GM23338 (cell line): ENCODE measurements at regions not wholly inside any gene's neighbourhood (a gene's known extent, or its start where the extent isn't known, plus 50 kb on each side); places are given as distances from the start of the nearest gene placed in this dataset.

Experiments
- ATAC-seq: fragments of 200-7000 bp; cut with Tn5 transposase; 3 replicates; pipeline ENCODE4 v1.9.1; 2020
- DNase-seq: peaks from one replicate; pipeline ENCODE4 v3.0.0-alpha.2; 2015; ENCODE audit warnings: low spot score
- H2AFZ ChIP-seq: fragments of 200-600 bp; sonication (generic); 2 replicates; pipeline ENCODE4 v1.8.0; 2016; ENCODE audit warnings: antibody characterized with exemption, mild to moderate bottlenecking, moderate library complexity
- H3F3A ChIP-seq: fragments of 200-600 bp; sonication (generic); replicated peaks from 2 replicates; pipeline ENCODE4 v1.8.0; 2017; ENCODE audit warnings: antibody characterized with exemption, mixed run types, low read depth
- H3K27ac ChIP-seq: fragments of 200-600 bp; sonication (generic); 2 replicates; pipeline ENCODE4 v1.6.1; 2016; ENCODE audit warnings: low read depth
- H3K27me3 ChIP-seq: fragments of 200-600 bp; sonication (generic); 2 replicates; pipeline ENCODE4 v1.8.0; 2016; ENCODE audit warnings: mild to moderate bottlenecking, mixed run types, moderate library complexity; ENCODE audit not compliant: insufficient read depth
- H3K36me3 ChIP-seq: fragments of 200-600 bp; sonication (generic); 2 replicates; pipeline ENCODE4 v1.8.0; 2016; ENCODE audit warnings: mild to moderate bottlenecking; ENCODE audit not compliant: insufficient read depth
- H3K4me1 ChIP-seq: fragments of 200-600 bp; sonication (generic); 2 replicates; pipeline ENCODE4 v1.8.0; 2016; ENCODE audit warnings: mild to moderate bottlenecking, moderate library complexity; ENCODE audit not compliant: insufficient read depth
- H3K4me2 ChIP-seq: fragments of 200-600 bp; sonication (generic); 2 replicates; pipeline ENCODE4 v1.7.1; 2017; ENCODE audit warnings: mixed run types
- H3K4me3 ChIP-seq: fragments of 200-600 bp; sonication (generic); 2 replicates; pipeline ENCODE4 v1.6.1; 2016; ENCODE audit warnings: mixed run types
- H3K79me2 ChIP-seq: fragments of 200-600 bp; sonication (generic); replicated peaks from 2 replicates; pipeline ENCODE4 v1.8.0; 2017; ENCODE audit warnings: mild to moderate bottlenecking; ENCODE audit not compliant: insufficient read depth
- H3K9me2 ChIP-seq: fragments of 200-600 bp; sonication (generic); 2 replicates; pipeline ENCODE4 v1.8.0; 2017; ENCODE audit not compliant: insufficient read depth
- H4K20me1 ChIP-seq: fragments of 200-600 bp; sonication (generic); replicated peaks from 2 replicates; pipeline ENCODE4 v1.8.0; 2017; ENCODE audit warnings: mild to moderate bottlenecking; ENCODE audit not compliant: insufficient read depth
- H3K27ac Mint-ChIP-seq: 2 replicates; pipeline ENCODE4 v1.8.0; 2020; ENCODE audit warnings: inconsistent platforms, mild to moderate bottlenecking, moderate library complexity, mixed read lengths
- H3K27me3 Mint-ChIP-seq: 3 replicates; pipeline ENCODE4 v1.8.0; 2022; ENCODE audit warnings: low read depth, mild to moderate bottlenecking, moderate library complexity, mixed read lengths, inconsistent platforms; ENCODE audit not compliant: insufficient read depth, poor library complexity
- H3K36me3 Mint-ChIP-seq: 3 replicates; pipeline ENCODE4 v1.8.0; 2021; ENCODE audit warnings: low read depth, mild to moderate bottlenecking, inconsistent platforms, moderate library complexity, mixed read lengths
- H3K4me1 Mint-ChIP-seq: 3 replicates; pipeline ENCODE4 v1.8.0; 2020; ENCODE audit warnings: mild to moderate bottlenecking, inconsistent platforms, mixed read lengths
- H3K4me3 Mint-ChIP-seq: 3 replicates; pipeline ENCODE4 v1.8.0; 2021; ENCODE audit warnings: moderate library complexity, mild to moderate bottlenecking, inconsistent platforms, mixed read lengths
- H3K9me3 Mint-ChIP-seq: 3 replicates; pipeline ENCODE4 v1.8.0; 2020; ENCODE audit warnings: moderate library complexity, mild to moderate bottlenecking, inconsistent platforms, mixed read lengths
- CREB1 ChIP-seq: fragments of 250-450 bp; sonication (Bioruptor Pico); IDR thresholded peaks from 2 replicates; pipeline ENCODE4 v1.5.0; 2020; ENCODE audit warnings: low read depth, mild to moderate bottlenecking, moderate library complexity
- CTCF ChIP-seq, 2 experiments: fragments of 200-600 bp in 1 of 2; sonication (generic) in 1 of 2; conservative IDR thresholded peaks; 2 replicates each; pipeline versions ENCODE4 v1.5.1 to v1.6.1; 2016 to 2017; ENCODE audit warnings: antibody characterized with exemption in 2 of 2, low read depth in 2 of 2, mild to moderate bottlenecking in 2 of 2, moderate library complexity in 1 of 2
- EZH2 ChIP-seq: fragments of 200-600 bp; sonication (generic); IDR thresholded peaks from one replicate; pipeline ENCODE4 v1.8.0; 2017; ENCODE audit warnings: antibody characterized with exemption, mild to moderate bottlenecking, low read depth; ENCODE audit not compliant: unreplicated experiment
- EZH2phosphoT487 ChIP-seq: fragments of 200-600 bp; sonication (generic); IDR thresholded peaks from one replicate; pipeline ENCODE4 v1.8.1; 2018; ENCODE audit warnings: antibody characterized with exemption; ENCODE audit not compliant: unreplicated experiment
- JUNB ChIP-seq: IDR thresholded peaks from one replicate; pipeline ENCODE4 v1.6.1; 2016; ENCODE audit warnings: antibody characterized with exemption; ENCODE audit not compliant: unreplicated experiment
- NANOG ChIP-seq: IDR thresholded peaks from 2 replicates; pipeline ENCODE4 v1.6.1; 2016; ENCODE audit warnings: antibody characterized with exemption, borderline replicate concordance
- POLR2AphosphoS5 ChIP-seq: IDR thresholded peaks from 2 replicates; pipeline ENCODE4 v1.6.1; 2016; ENCODE audit warnings: antibody characterized with exemption, low read depth
- REST ChIP-seq: IDR thresholded peaks from one replicate; pipeline ENCODE4 v1.6.1; 2018; ENCODE audit warnings: antibody characterized with exemption; ENCODE audit not compliant: unreplicated experiment
- STAT1 ChIP-seq: IDR thresholded peaks from one replicate; pipeline ENCODE4 v1.6.1; 2016; ENCODE audit warnings: antibody characterized with exemption; ENCODE audit not compliant: unreplicated experiment
- ZNF114 ChIP-seq: fragments of 250-450 bp; sonication (Bioruptor Pico); IDR thresholded peaks from 2 replicates; pipeline ENCODE4 v1.5.0; 2020; ENCODE audit warnings: mild to moderate bottlenecking, moderate library complexity
- ZNF331 ChIP-seq: fragments of 250-450 bp; sonication (Bioruptor Pico); IDR thresholded peaks from 2 replicates; pipeline ENCODE4 v1.5.0; 2020; ENCODE audit warnings: low read depth, mild to moderate bottlenecking, moderate library complexity
- ZNF462 ChIP-seq: fragments of 250-450 bp; sonication (Bioruptor Pico); IDR thresholded peaks from 2 replicates; pipeline ENCODE4 v1.5.0; 2020; ENCODE audit warnings: mild to moderate bottlenecking, moderate library complexity
- TF ChIP-seq, protein P1 (sequence below): IDR thresholded peaks from 2 replicates; pipeline ENCODE4 v1.6.1; 2016; ENCODE audit warnings: antibody characterized with exemption

DNA sequence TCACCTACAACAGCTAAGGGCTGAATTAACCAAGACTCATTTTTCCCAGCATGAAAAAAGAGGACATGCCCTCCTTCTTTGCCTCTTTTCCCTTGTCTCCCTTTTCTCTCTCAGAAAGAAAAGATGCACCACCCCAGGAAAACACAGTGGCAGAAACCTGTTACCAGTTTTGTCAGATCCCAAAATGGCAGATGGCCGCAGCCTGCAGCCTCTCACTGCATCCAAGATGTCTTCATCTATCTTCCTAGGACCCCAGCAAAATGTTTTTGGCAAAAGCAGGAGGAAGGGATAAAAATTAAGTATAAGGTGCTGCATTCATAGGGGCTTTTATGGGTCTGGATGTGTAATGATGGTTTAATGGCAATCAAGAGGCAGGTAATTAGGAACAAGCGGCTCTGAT, 266.6 kb upstream of the NPVF start:
- TF ChIP-seq EZH2phosphoT487 = no peak
- TF ChIP-seq CTCF (conservative IDR thresholded peaks at IDR 0.05; ENCODE audit: low read depth in 2 of 2) = no peak
- no peak for TF ChIP-seq CREB1
- no peak for TF ChIP-seq NANOG
- TF ChIP-seq ZNF331 (CRISPR knock-in tag) = no peak
- TF ChIP-seq STAT1 = no peak
- TF ChIP-seq REST = no peak
- no peak for TF ChIP-seq EZH2
- no peak for TF ChIP-seq ZNF462 (CRISPR knock-in tag)
- TF ChIP-seq, protein P1, sequence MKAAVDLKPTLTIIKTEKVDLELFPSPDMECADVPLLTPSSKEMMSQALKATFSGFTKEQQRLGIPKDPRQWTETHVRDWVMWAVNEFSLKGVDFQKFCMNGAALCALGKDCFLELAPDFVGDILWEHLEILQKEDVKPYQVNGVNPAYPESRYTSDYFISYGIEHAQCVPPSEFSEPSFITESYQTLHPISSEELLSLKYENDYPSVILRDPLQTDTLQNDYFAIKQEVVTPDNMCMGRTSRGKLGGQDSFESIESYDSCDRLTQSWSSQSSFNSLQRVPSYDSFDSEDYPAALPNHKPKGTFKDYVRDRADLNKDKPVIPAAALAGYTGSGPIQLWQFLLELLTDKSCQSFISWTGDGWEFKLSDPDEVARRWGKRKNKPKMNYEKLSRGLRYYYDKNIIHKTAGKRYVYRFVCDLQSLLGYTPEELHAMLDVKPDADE = no peak
- no peak for TF ChIP-seq JUNB
- TF ChIP-seq POLR2AphosphoS5 = no peak
- TF ChIP-seq ZNF114 (CRISPR knock-in tag) = no peak
- Histone ChIP-seq H3K4me3 (no peak overlapping the region), H2AFZ (no peak overlapping the region), H3K79me2 (no peaks in the 10 kb centered on the region), H3F3A (no peaks in the 10 kb centered on the region), H3K27ac (no peak overlapping the region), H4K20me1 (no peaks in the 10 kb centered on the region; the same call in 1 of the 2 replicates), H3K4me2 (no peak overlapping the region), H3K4me1 (no peaks in the 10 kb centered on the region), H3K36me3 (no peaks in the 10 kb centered on the region), H3K9me2 (no peaks in the 10 kb centered on the region), H3K27me3 (no peaks in the 10 kb centered on the region)
- Mint-ChIP-seq H3K4me3 (no peak overlapping the region), H3K4me1 (no peaks in the 10 kb centered on the region), H3K36me3 (no peaks in the 10 kb centered on the region), H3K9me3 (no peaks in the 10 kb centered on the region), H3K27me3 (no peaks in the 10 kb centered on the region), H3K27ac (no peak overlapping the region)
- ATAC-seq (no peak), DNase-seq (no peak)
